ENCODE measurements at regions not wholly inside any gene's neighbourhood (a gene's known extent, or its start where the extent isn't known, plus 50 kb on each side); places are given as distances from the start of the nearest gene placed in this dataset.

- TF ChIP-seq EGR1 (IDR thresholded peaks at IDR 0.05; ENCODE audit: borderline replicate concordance, low read depth, low read length) (no peak), ASH2L (IDR thresholded peaks at IDR 0.05; ENCODE audit: low read length) (no peak), CTBP2 (IDR thresholded peaks at IDR 0.05; ENCODE audit: borderline replicate concordance, insufficient read depth, insufficient read length, low read length) (no peak), ZNF274 (IDR thresholded peaks at IDR 0.05; ENCODE audit: borderline replicate concordance, extremely low read depth, low read length) (no peak), TCF12 (IDR thresholded peaks at IDR 0.05; ENCODE audit: low read depth, low read length) (no peak), CTCF (IDR thresholded peaks at IDR 0.05; ENCODE audit: control extremely low read depth in 1 of 3, insufficient read depth in 1 of 3, low read depth in 1 of 3, low read length in 3 of 3) (peak; percentile 61 to 72 (median 65)), NRF1 (IDR thresholded peaks at IDR 0.05; ENCODE audit: low read depth, low read length) (no peak), EZH2 (IDR thresholded peaks at IDR 0.05; ENCODE audit: low read depth, low read length, severe bottlenecking) (no peak), ATF2 (IDR thresholded peaks at IDR 0.05; ENCODE audit: low read length) (no peak), TAF7 (optimal IDR thresholded peaks at IDR 0.05; ENCODE audit: borderline replicate concordance, low read depth, low read length) (no peak), GABPA (IDR thresholded peaks at IDR 0.05; ENCODE audit: borderline replicate concordance, insufficient read depth, low read length) (no peak), CBX5 (IDR thresholded peaks at IDR 0.05; ENCODE audit: low read depth, low read length) (no peak), SP1 (IDR thresholded peaks at IDR 0.05; ENCODE audit: low read depth, low read length) (no peak), USF2 (IDR thresholded peaks at IDR 0.05; ENCODE audit: low read length) (peak; percentile 26; the same call in 1 of the 2 replicates), KDM4A (IDR thresholded peaks at IDR 0.05; ENCODE audit: low read depth, low read length, severe bottlenecking) (no peak)
Measured at GRCh38 chr11:69912911-69913451, 93.8 kb upstream of the FGF3 start (continued).
